B cell (primary cell): ENCODE measurements at regions not wholly inside any gene's neighbourhood (a gene's known extent, or its start where the extent isn't known, plus 50 kb on each side); places are given as distances from the start of the nearest gene placed in this dataset.

Experiments
- ATAC-seq: fragments of 200-7000 bp; cut with Tn5 transposase; one replicate; pipeline ENCODE4 v1.10.0; 2021; ENCODE audit warnings: low read depth, mild to moderate bottlenecking, moderate number of reproducible peaks, moderate library complexity
- CTCF ChIA-PET: fragments of 350-600 bp; sonication (Branson Sonifier 250); formaldehyde crosslinking; loops from one replicate; lab custom pipeline; 2021; ENCODE audit warnings: antibody characterized with exemption, inconsistent platforms; lab: Charles Lee
- POLR2A ChIA-PET: fragments of 350-600 bp; sonication (Branson Sonifier 250); formaldehyde crosslinking; loops from one replicate; lab custom pipeline; 2021; ENCODE audit warnings: antibody characterized with exemption; lab: Charles Lee
- DNase-seq: peaks from one replicate; pipeline ENCODE4 v3.0.0; 2013
- H2AFZ ChIP-seq: 2 replicates; pipeline ENCODE4 v1.6.1; 2012; ENCODE audit warnings: mild to moderate bottlenecking, low read depth, low read length; ENCODE audit not compliant: insufficient read depth, poor library complexity, severe bottlenecking
- H3K27ac ChIP-seq, 2 donors: 1 replicate in 1 of 2; 2 replicates in 1 of 2; pipeline ENCODE4 v1.5.1; 2012 to 2013; ENCODE audit warnings: low read length in 2 of 2, mild to moderate bottlenecking in 2 of 2, moderate library complexity in 1 of 2
- H3K27me3 ChIP-seq, 4 experiments: fragments of 200-600 bp in 1 of 4; sonication (generic) in 1 of 4; replicated peaks in 1 of 4; 1 replicate in 2 of 4; 2 replicates in 2 of 4; pipeline versions ENCODE4 v1.6.1 to v1.7.0; 2013 to 2016; ENCODE audit warnings: low read length in 3 of 4, mild to moderate bottlenecking in 2 of 4, mixed read lengths in 1 of 4, moderate library complexity in 1 of 4; ENCODE audit not compliant: insufficient read depth in 4 of 4, control insufficient read depth in 3 of 4; ENCODE audit errors: control extremely low read depth in 1 of 4
- H3K36me3 ChIP-seq, 2 experiments: replicated peaks in 1 of 2; 1 replicate in 1 of 2; 2 replicates in 1 of 2; pipeline versions ENCODE4 v1.6.1 to v1.7.1; 2013; ENCODE audit warnings: low read length in 1 of 2; ENCODE audit not compliant: insufficient read depth in 2 of 2, control insufficient read depth in 1 of 2; ENCODE audit errors: control extremely low read depth in 1 of 2, extremely low read depth in 1 of 2
- H3K4me1 ChIP-seq, 2 donors: fragments of 200-600 bp in 1 of 2; sonication (generic) in 1 of 2; 1 replicate in 1 of 2; 2 replicates in 1 of 2; pipeline versions ENCODE4 v1.5.1 to v1.6.1; 2013 to 2017; ENCODE audit warnings: low read length in 2 of 2; ENCODE audit not compliant: control insufficient read depth in 2 of 2, insufficient read depth in 2 of 2
- H3K4me2 ChIP-seq: replicated peaks from 2 replicates; pipeline ENCODE3; 2012; ENCODE audit warnings: mild to moderate bottlenecking, low read depth, low read length; ENCODE audit not compliant: poor library complexity, severe bottlenecking
- H3K4me3 ChIP-seq, 5 experiments: fragments of 200-600 bp in 1 of 5; sonication (generic) in 1 of 5; 1 replicate in 3 of 5; 2 replicates in 2 of 5; pipeline versions ENCODE4 v1.5.1 to v1.7.0; 2011 to 2016; ENCODE audit warnings: low read length in 4 of 5, mild to moderate bottlenecking in 4 of 5, low read depth in 2 of 5, control low read depth in 1 of 5, moderate library complexity in 1 of 5; ENCODE audit not compliant: insufficient read depth in 1 of 5; ENCODE audit errors: control extremely low read depth in 1 of 5, extremely low read depth in 1 of 5
- H3K79me2 ChIP-seq: fragments of 200-600 bp; sonication (generic); one replicate; pipeline ENCODE4 v1.6.0; 2016; ENCODE audit warnings: low read length; ENCODE audit not compliant: control insufficient read depth, insufficient read depth
- H3K9ac ChIP-seq: fragments of 200-600 bp; sonication (generic); 2 replicates; pipeline ENCODE4 v1.6.1; 2017; ENCODE audit warnings: mild to moderate bottlenecking, low read length, moderate library complexity
- H3K9me3 ChIP-seq, 3 donors: one replicate each; pipeline versions ENCODE4 v1.6.1 to v1.7.1; 2013; ENCODE audit warnings: low read length in 2 of 3; ENCODE audit not compliant: control insufficient read depth in 2 of 3, insufficient read depth in 1 of 3; ENCODE audit errors: control extremely low read depth in 1 of 3
- H4K20me1 ChIP-seq: 2 replicates; pipeline ENCODE4 v1.6.0; 2012; ENCODE audit warnings: mild to moderate bottlenecking, low read length; ENCODE audit not compliant: insufficient read depth, control insufficient read depth, poor library complexity, severe bottlenecking
- H3K27ac Mint-ChIP-seq: one replicate; pipeline ENCODE4 v1.8.0; 2021; ENCODE audit warnings: mixed read lengths
- H3K27me3 Mint-ChIP-seq: one replicate; pipeline ENCODE4 v1.8.0; 2021; ENCODE audit warnings: mixed read lengths
- H3K4me1 Mint-ChIP-seq: one replicate; pipeline ENCODE4 v1.8.0; 2021; ENCODE audit warnings: mixed read lengths
- H3K4me3 Mint-ChIP-seq: one replicate; pipeline ENCODE4 v1.8.0; 2021; ENCODE audit warnings: mixed read lengths
- H3K9me3 Mint-ChIP-seq: one replicate; pipeline ENCODE4 v1.8.0; 2022; ENCODE audit warnings: mixed read lengths; ENCODE audit not compliant: insufficient read depth
- CTCF ChIP-seq: fragments of 200-600 bp; IDR thresholded peaks from one replicate; pipeline ENCODE4 v1.8.0; 2022; ENCODE audit warnings: antibody characterized with exemption, mild to moderate bottlenecking
- EZH2 ChIP-seq: IDR thresholded peaks from 2 replicates; pipeline ENCODE4 v1.6.1; 2012; ENCODE audit warnings: borderline replicate concordance, low read depth, mild to moderate bottlenecking, moderate library complexity, low read length; ENCODE audit not compliant: insufficient read depth, poor library complexity, severe bottlenecking
- WGBS: methylation state at CpG from one replicate; pipeline ENCODE4 v1.1.5; 2013; ENCODE audit warnings: missing lambda C conversion rate; ENCODE audit not compliant: insufficient coverage; 5-methylcytosine and 5-hydroxymethylcytosine counted together
- intact Hi-C: fragments of 100-400 bp; cut with micrococcal nuclease; formaldehyde crosslinking; loops from one replicate; pipeline ENCODE4 v1.10.0; 2022

GRCh38 chr2:153761936-153762335 is 109.8 kb upstream of the GALNT13 start:
- Histone ChIP-seq H4K20me1 (no peaks in the 10 kb centered on the region), H3K4me2 (no peak overlapping the region), H3K9ac (no peak overlapping the region), H3K9me3 (peaks cover 0 to 9% (median 8%) of the 10 kb centered on the region in 3 donors), H3K27me3 (no peaks in the 10 kb centered on the region), H3K4me3 (no peak overlapping the region), H3K36me3 (no peaks in the 10 kb centered on the region), H3K27ac (no peak overlapping the region), H3K79me2 (no peaks in the 10 kb centered on the region), H2AFZ (no peak overlapping the region), H3K4me1 (no peaks in the 10 kb centered on the region)
- DNase-seq (no peak), ATAC-seq (no peak)
- ChIA-PET POLR2A (no interaction called here), CTCF (no interaction called here)
- no peak overlapping the region for H3K4me3 Mint-ChIP-seq
- WGBS: 71% methylated on average over 1 of the region's 1 CpG
- TF ChIP-seq CTCF (no peak), EZH2 (no peak)
- H3K27me3 Mint-ChIP-seq: no peaks in the 10 kb centered on the region
- H3K4me1 Mint-ChIP-seq: no peaks in the 10 kb centered on the region
- no peak overlapping the region for H3K27ac Mint-ChIP-seq
- intact Hi-C loops: no loop called here
- H3K9me3 Mint-ChIP-seq: peaks cover 10% of the 10 kb centered on the region

GRCh38 chr2:153766415-153766814 is 105.3 kb upstream of the GALNT13 start:
- no peaks in the 10 kb centered on the region for H3K4me1 ChIP-seq
- no peak overlapping the region for H3K4me3 ChIP-seq
- H3K27ac ChIP-seq: no peak overlapping the region
- intact Hi-C loops: no loop called here
- DNase-seq (no peak), ATAC-seq (no peak)
- Mint-ChIP-seq H3K27me3 (no peaks in the 10 kb centered on the region), H3K9me3 (peaks cover 10% of the 10 kb centered on the region), H3K27ac (no peak overlapping the region), H3K4me3 (no peak overlapping the region), H3K4me1 (no peaks in the 10 kb centered on the region)
- ChIA-PET CTCF (no interaction called here), POLR2A (no interaction called here)
- no peak overlapping the region for H3K9ac ChIP-seq
- H3K36me3 ChIP-seq: no peaks in the 10 kb centered on the region
- H3K4me2 ChIP-seq: no peak overlapping the region
- H2AFZ ChIP-seq: no peak overlapping the region
- no peaks in the 10 kb centered on the region for H3K79me2 ChIP-seq
- no peaks in the 10 kb centered on the region for H3K27me3 ChIP-seq
- H4K20me1 ChIP-seq: no peaks in the 10 kb centered on the region
- peaks cover 0 to 22% (median 19%) of the 10 kb centered on the region in 3 donors for H3K9me3 ChIP-seq
- no peak for TF ChIP-seq EZH2
- TF ChIP-seq CTCF: no peak
